ENCODE measurements at regions not wholly inside any gene's neighbourhood (a gene's known extent, or its start where the extent isn't known, plus 50 kb on each side); places are given as distances from the start of the nearest gene placed in this dataset.

- Histone ChIP-seq H2AFZ (ENCODE audit: low read depth) (no peak overlapping the region), H3K79me2 (ENCODE audit: insufficient read depth) (no peaks in the 10 kb centered on the region), H3K9me2 (no peaks in the 10 kb centered on the region), H3K4me2 (no peak overlapping the region), H3K4me3 (ENCODE audit: low read depth in 2 of 2, low read length in 1 of 2) (no peak overlapping the region), H3K9ac (no peak overlapping the region), H4K20me1 (ENCODE audit: insufficient read depth) (no peaks in the 10 kb centered on the region), H3K36me3 (replicated peaks in 1 of 2; ENCODE audit: control insufficient read depth in 1 of 2, insufficient read depth in 2 of 2, low read length in 1 of 2) (no peaks in the 10 kb centered on the region), H3K27me3 (ENCODE audit: insufficient read depth) (no peaks in the 10 kb centered on the region), H3K4me1 (ENCODE audit: control insufficient read depth in 1 of 2, insufficient read depth in 2 of 2, low read depth in 1 of 2, low read length in 1 of 2) (peaks cover 4 to 33% of the 10 kb centered on the region in 2 experiments), H3K27ac (ENCODE audit: low read depth in 2 of 2, low read length in 1 of 2) (peak overlapping the region in 1 of 2 experiments; percentile 67; a peak in 2 of 4 replicates), H3K9me3 (no peaks in the 10 kb centered on the region), H3F3A (replicated peaks; ENCODE audit: insufficient read depth) (peaks cover 28% of the 10 kb centered on the region)
- TF ChIP-seq EP300 (IDR thresholded peaks at IDR 0.05; ENCODE audit: borderline replicate concordance in 1 of 2, low read depth in 1 of 2, low read length in 1 of 2): no peak
- no peak for TF ChIP-seq MAX (IDR thresholded peaks at IDR 0.05; ENCODE audit: low read depth)
- TF ChIP-seq MXI1 (IDR thresholded peaks at IDR 0.05; ENCODE audit: low read depth, low read length): no peak
- no peak for TF ChIP-seq ZBTB33 (IDR thresholded peaks at IDR 0.05; ENCODE audit: borderline replicate concordance, low read depth)
- TF ChIP-seq CHD2 (IDR thresholded peaks at IDR 0.05; ENCODE audit: low read length, partially characterized antibody): no peak
- TF ChIP-seq ELF1 (IDR thresholded peaks at IDR 0.05): no peak
- no peak for TF ChIP-seq JUND (IDR thresholded peaks at IDR 0.05)
- no peak for TF ChIP-seq NFIC (IDR thresholded peaks at IDR 0.05; ENCODE audit: borderline replicate concordance)
- WGBS (ENCODE audit: low lambda C conversion rate): 66% methylated on average over 1 of the region's 1 CpG
- DNase-seq: no peak
- ChIA-PET POLR2A (no interaction called here), CTCF (no interaction called here)
These were observed 107.2 kb upstream of the UGP2 start for GRCh38 chr2:63734510-63734909.

- Histone ChIP-seq H3K9me3 (no peaks in the 10 kb centered on the region), H3K4me2 (peak overlapping the region; percentile 13; the same call in 1 of the 2 replicates), H3K36me3 (replicated peaks in 1 of 2; ENCODE audit: control insufficient read depth in 1 of 2, insufficient read depth in 2 of 2, low read length in 1 of 2) (no peaks in the 10 kb centered on the region), H3K9ac (no peak overlapping the region), H3K9me2 (no peaks in the 10 kb centered on the region), H4K20me1 (ENCODE audit: insufficient read depth) (no peaks in the 10 kb centered on the region), H3F3A (replicated peaks; ENCODE audit: insufficient read depth) (peaks cover 28% of the 10 kb centered on the region), H3K4me3 (ENCODE audit: low read depth in 2 of 2, low read length in 1 of 2) (no peak overlapping the region), H3K27me3 (ENCODE audit: insufficient read depth) (no peaks in the 10 kb centered on the region), H3K79me2 (ENCODE audit: insufficient read depth) (no peaks in the 10 kb centered on the region), H3K4me1 (ENCODE audit: control insufficient read depth in 1 of 2, insufficient read depth in 2 of 2, low read depth in 1 of 2, low read length in 1 of 2) (peaks cover 4 to 33% of the 10 kb centered on the region in 2 experiments), H2AFZ (ENCODE audit: low read depth) (peak overlapping the region; percentile 30; the same call in 1 of the 2 replicates), H3K27ac (ENCODE audit: low read depth in 2 of 2, low read length in 1 of 2) (peak overlapping the region; percentile 67 to 75; a peak in 3 of 4 replicates)
- CTCF ChIA-PET: no interaction called here
- 82% methylated on average over 4 of the region's 4 CpGs for WGBS (ENCODE audit: low lambda C conversion rate)
- no peak for DNase-seq
- POLR2A ChIA-PET: no interaction called here
- TF ChIP-seq RCOR1 (IDR thresholded peaks at IDR 0.05; ENCODE audit: low read length): no peak
- no peak for TF ChIP-seq FOSL2 (IDR thresholded peaks at IDR 0.05; ENCODE audit: borderline replicate concordance, low read depth)
- TF ChIP-seq SMC3 (IDR thresholded peaks at IDR 0.05; ENCODE audit: low read depth, low read length): no peak
- no peak for TF ChIP-seq JUND (IDR thresholded peaks at IDR 0.05)
- no peak for TF ChIP-seq TAF1 (IDR thresholded peaks at IDR 0.05; ENCODE audit: borderline replicate concordance, low read depth, low read length)
These were observed 106.4 kb upstream of the UGP2 start for GRCh38 chr2:63735263-63735662.

Measured in SK-N-SH (cell line).